K562 (cell line): ENCODE measurements at regions not wholly inside any gene's neighbourhood (a gene's known extent, or its start where the extent isn't known, plus 50 kb on each side); places are given as distances from the start of the nearest gene placed in this dataset.

Source experiments
- ARNT ChIP-seq, 2 experiments: fragments of 450-650 bp; IDR thresholded peaks; 2 replicates each; pipeline ENCODE4 v1.6.1; 2016; ENCODE audit warnings: mild to moderate bottlenecking in 1 of 2
- DACH1 ChIP-seq: fragments of 450-650 bp; IDR thresholded peaks from 2 replicates; pipeline ENCODE4 v1.6.1; 2018; ENCODE audit not compliant: partially characterized antibody
- DDX20 ChIP-seq: fragments of 450-650 bp; IDR thresholded peaks from 2 replicates; pipeline ENCODE4 v1.6.1; 2016; ENCODE audit warnings: missing genetic modification characterization, low read depth, mild to moderate bottlenecking, missing compliant biosample characterization, moderate library complexity
- KAT8 ChIP-seq: fragments of 450-650 bp; IDR thresholded peaks from 2 replicates; pipeline ENCODE4 v1.6.1; 2016; ENCODE audit warnings: low read depth, mild to moderate bottlenecking
- KLF16 ChIP-seq: IDR thresholded peaks from 2 replicates; pipeline ENCODE4 v1.6.1; 2016; ENCODE audit warnings: antibody characterized with exemption
- MCM7 ChIP-seq, 2 experiments: fragments of 450-650 bp; IDR thresholded peaks; 2 replicates each; pipeline ENCODE4 v1.6.1; 2016 to 2018
- SIRT6 ChIP-seq: IDR thresholded peaks from one replicate; pipeline ENCODE4 v1.6.1; 2012; ENCODE audit warnings: low read depth, mild to moderate bottlenecking, control low read depth, inconsistent platforms, low read length, moderate library complexity
- ZC3H8 ChIP-seq: fragments of 450-650 bp; IDR thresholded peaks from 2 replicates; pipeline ENCODE4 v1.6.1; 2017
- ZFP36 ChIP-seq: fragments of 150-350 bp; IDR thresholded peaks from 2 replicates; pipeline ENCODE4 v1.6.1; 2018; ENCODE audit warnings: low read length, low read depth; ENCODE audit not compliant: partially characterized antibody
- ZNF121 ChIP-seq: sonication (generic); formaldehyde crosslinking; conservative IDR thresholded peaks from 2 replicates; pipeline ENCODE4 v1.8.0; 2022; ENCODE audit warnings: missing genetic modification reagents
- ZNF644 ChIP-seq: fragments of 200-800 bp; sonication (Bioruptor generic); IDR thresholded peaks from 2 replicates; pipeline ENCODE4 v1.6.1; 2016; ENCODE audit warnings: low read depth, missing genetic modification characterization, missing compliant biosample characterization
- TF ChIP-seq, protein P1 (sequence below): sonication (generic); formaldehyde crosslinking; IDR thresholded peaks from 2 replicates; pipeline ENCODE4 v1.8.1; 2023; ENCODE audit warnings: missing genetic modification reagents, mild to moderate bottlenecking, borderline replicate concordance
- TF ChIP-seq, protein P2 (sequence below): fragments of 450-650 bp; formaldehyde crosslinking; IDR thresholded peaks from 2 replicates; pipeline ENCODE4 v1.4.0; 2020; ENCODE audit warnings: mild to moderate bottlenecking, mixed read lengths

DNA sequence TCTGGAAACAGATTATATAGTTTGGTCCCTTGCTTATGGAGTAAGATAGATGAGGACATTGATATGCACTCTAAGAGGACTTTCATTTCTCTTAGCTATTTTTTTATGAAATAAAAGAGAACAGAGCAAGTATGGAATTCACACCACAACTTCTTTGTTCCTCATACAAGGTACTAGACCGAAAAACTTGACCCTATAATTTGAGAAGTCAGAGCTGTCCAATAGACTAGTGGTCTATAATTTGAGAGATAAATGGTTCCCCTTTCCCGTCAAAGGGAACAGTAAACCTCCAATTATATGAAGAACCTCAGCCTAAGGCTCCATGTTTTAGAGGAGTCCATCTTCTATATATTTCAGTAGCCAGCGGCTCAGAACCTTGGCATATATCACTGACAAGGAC, 58.5 kb upstream of the HIF1A start (continued):
- TF ChIP-seq, protein P1, sequence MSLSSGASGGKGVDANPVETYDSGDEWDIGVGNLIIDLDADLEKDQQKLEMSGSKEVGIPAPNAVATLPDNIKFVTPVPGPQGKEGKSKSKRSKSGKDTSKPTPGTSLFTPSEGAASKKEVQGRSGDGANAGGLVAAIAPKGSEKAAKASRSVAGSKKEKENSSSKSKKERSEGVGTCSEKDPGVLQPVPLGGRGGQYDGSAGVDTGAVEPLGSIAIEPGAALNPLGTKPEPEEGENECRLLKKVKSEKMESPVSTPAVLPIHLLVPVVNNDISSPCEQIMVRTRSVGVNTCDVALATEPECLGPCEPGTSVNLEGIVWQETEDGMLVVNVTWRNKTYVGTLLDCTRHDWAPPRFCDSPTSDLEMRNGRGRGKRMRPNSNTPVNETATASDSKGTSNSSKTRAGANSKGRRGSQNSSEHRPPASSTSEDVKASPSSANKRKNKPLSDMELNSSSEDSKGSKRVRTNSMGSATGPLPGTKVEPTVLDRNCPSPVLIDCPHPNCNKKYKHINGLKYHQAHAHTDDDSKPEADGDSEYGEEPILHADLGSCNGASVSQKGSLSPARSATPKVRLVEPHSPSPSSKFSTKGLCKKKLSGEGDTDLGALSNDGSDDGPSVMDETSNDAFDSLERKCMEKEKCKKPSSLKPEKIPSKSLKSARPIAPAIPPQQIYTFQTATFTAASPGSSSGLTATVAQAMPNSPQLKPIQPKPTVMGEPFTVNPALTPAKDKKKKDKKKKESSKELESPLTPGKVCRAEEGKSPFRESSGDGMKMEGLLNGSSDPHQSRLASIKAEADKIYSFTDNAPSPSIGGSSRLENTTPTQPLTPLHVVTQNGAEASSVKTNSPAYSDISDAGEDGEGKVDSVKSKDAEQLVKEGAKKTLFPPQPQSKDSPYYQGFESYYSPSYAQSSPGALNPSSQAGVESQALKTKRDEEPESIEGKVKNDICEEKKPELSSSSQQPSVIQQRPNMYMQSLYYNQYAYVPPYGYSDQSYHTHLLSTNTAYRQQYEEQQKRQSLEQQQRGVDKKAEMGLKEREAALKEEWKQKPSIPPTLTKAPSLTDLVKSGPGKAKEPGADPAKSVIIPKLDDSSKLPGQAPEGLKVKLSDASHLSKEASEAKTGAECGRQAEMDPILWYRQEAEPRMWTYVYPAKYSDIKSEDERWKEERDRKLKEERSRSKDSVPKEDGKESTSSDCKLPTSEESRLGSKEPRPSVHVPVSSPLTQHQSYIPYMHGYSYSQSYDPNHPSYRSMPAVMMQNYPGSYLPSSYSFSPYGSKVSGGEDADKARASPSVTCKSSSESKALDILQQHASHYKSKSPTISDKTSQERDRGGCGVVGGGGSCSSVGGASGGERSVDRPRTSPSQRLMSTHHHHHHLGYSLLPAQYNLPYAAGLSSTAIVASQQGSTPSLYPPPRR (CRISPR knock-in tag): no peak
- TF ChIP-seq DDX20 (tag) (no peak), ARNT (IDR thresholded peaks at IDR 0.05) (no peak), DACH1 (no peak), SIRT6 (no peak), KAT8 (no peak), ZNF121 (CRISPR knock-in tag) (no peak), ZFP36 (no peak), ZNF644 (no peak), MCM7 (IDR thresholded peaks at IDR 0.05) (no peak), KLF16 (no peak), ZC3H8 (no peak)
- TF ChIP-seq, protein P2, sequence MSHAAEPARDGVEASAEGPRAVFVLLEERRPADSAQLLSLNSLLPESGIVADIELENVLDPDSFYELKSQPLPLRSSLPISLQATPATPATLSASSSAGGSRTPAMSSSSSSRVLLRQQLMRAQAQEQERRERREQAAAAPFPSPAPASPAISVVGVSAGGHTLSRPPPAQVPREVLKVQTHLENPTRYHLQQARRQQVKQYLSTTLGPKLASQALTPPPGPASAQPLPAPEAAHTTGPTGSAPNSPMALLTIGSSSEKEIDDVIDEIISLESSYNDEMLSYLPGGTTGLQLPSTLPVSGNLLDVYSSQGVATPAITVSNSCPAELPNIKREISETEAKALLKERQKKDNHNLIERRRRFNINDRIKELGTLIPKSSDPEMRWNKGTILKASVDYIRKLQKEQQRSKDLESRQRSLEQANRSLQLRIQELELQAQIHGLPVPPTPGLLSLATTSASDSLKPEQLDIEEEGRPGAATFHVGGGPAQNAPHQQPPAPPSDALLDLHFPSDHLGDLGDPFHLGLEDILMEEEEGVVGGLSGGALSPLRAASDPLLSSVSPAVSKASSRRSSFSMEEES: no peak
